Parathyroid adenoma (tissue), 2 donors: ENCODE measurements at regions not wholly inside any gene's neighbourhood (a gene's known extent, or its start where the extent isn't known, plus 50 kb on each side); places are given as distances from the start of the nearest gene placed in this dataset.

Source experiments
- H2AFZ ChIP-seq: fragments of 300-600 bp; sonication (generic); one replicate; pipeline ENCODE4 v1.7.0; 2017; ENCODE audit warnings: antibody characterized with exemption, mild to moderate bottlenecking
- H3K27ac ChIP-seq: fragments of 300-600 bp; sonication (generic); one replicate; pipeline ENCODE4 v1.7.0; 2017
- H3K27me3 ChIP-seq: fragments of 300-600 bp; sonication (generic); one replicate; pipeline ENCODE4 v1.7.0; 2017; ENCODE audit warnings: low read length; ENCODE audit not compliant: control insufficient read depth, insufficient read depth
- H3K36me3 ChIP-seq: fragments of 300-600 bp; sonication (generic); one replicate; pipeline ENCODE4 v1.7.0; 2017; ENCODE audit warnings: low read length; ENCODE audit not compliant: control insufficient read depth, insufficient read depth
- H3K4me1 ChIP-seq: fragments of 300-600 bp; sonication (generic); one replicate; pipeline ENCODE4 v1.7.0; 2017; ENCODE audit warnings: control low read depth
- H3K4me2 ChIP-seq: fragments of 300-600 bp; sonication (generic); one replicate; pipeline ENCODE4 v1.7.0; 2017; ENCODE audit warnings: low read length
- H3K4me3 ChIP-seq: fragments of 300-600 bp; sonication (generic); one replicate; pipeline ENCODE4 v1.7.0; 2017; ENCODE audit warnings: low read depth, low read length
- H3K79me2 ChIP-seq: fragments of 300-600 bp; sonication (generic); one replicate; pipeline ENCODE4 v1.7.0; 2017; ENCODE audit warnings: control low read depth
- H3K9ac ChIP-seq: fragments of 300-600 bp; sonication (generic); one replicate; pipeline ENCODE4 v1.7.0; 2017; ENCODE audit warnings: mild to moderate bottlenecking
- H3K9me3 ChIP-seq: fragments of 300-600 bp; sonication (generic); one replicate; pipeline ENCODE4 v1.7.0; 2017; ENCODE audit warnings: low read length; ENCODE audit not compliant: control insufficient read depth
- TF ChIP-seq, protein P1 (sequence below): fragments of 300-600 bp; sonication (generic); IDR thresholded peaks from one replicate; pipeline ENCODE4 v1.7.0; 2017; ENCODE audit warnings: antibody characterized with exemption, mild to moderate bottlenecking
- donor health status: primary hyperparathyroidism.

DNA sequence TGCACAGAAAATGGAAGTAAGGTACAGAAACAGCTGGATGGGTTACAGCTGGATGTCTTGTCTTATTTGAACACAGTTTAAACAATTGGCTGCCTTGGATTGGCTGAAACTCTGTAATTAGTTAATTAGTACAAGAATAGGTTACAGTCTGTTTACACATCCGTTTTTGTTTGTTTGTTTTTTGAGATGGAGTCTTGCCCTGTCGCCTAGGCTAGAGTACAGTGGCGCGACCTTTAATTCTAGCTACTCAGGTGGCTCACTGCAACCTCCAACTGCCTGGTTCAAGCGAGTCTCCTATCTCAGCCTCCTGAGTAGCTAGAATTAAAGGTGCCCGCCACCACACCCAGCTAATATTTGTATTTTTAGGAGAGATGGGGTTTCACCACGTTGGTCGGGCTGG, 368.7 kb upstream of the KLF4 start:
- no peaks in the 10 kb centered on the region for H3K36me3 ChIP-seq
- TF ChIP-seq, protein P1, sequence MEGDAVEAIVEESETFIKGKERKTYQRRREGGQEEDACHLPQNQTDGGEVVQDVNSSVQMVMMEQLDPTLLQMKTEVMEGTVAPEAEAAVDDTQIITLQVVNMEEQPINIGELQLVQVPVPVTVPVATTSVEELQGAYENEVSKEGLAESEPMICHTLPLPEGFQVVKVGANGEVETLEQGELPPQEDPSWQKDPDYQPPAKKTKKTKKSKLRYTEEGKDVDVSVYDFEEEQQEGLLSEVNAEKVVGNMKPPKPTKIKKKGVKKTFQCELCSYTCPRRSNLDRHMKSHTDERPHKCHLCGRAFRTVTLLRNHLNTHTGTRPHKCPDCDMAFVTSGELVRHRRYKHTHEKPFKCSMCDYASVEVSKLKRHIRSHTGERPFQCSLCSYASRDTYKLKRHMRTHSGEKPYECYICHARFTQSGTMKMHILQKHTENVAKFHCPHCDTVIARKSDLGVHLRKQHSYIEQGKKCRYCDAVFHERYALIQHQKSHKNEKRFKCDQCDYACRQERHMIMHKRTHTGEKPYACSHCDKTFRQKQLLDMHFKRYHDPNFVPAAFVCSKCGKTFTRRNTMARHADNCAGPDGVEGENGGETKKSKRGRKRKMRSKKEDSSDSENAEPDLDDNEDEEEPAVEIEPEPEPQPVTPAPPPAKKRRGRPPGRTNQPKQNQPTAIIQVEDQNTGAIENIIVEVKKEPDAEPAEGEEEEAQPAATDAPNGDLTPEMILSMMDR, result no peak
- no peaks in the 10 kb centered on the region for H3K27me3 ChIP-seq
- no peak overlapping the region for H3K4me3 ChIP-seq
- H3K9ac ChIP-seq, result no peak overlapping the region
- H3K9me3 ChIP-seq, result no peaks in the 10 kb centered on the region
- H3K27ac ChIP-seq, result no peak overlapping the region
- H3K4me1 ChIP-seq, result no peaks in the 10 kb centered on the region
- H3K4me2 ChIP-seq, result no peak overlapping the region
- H3K79me2 ChIP-seq, result no peaks in the 10 kb centered on the region
- H2AFZ ChIP-seq, result no peak overlapping the region

DNA sequence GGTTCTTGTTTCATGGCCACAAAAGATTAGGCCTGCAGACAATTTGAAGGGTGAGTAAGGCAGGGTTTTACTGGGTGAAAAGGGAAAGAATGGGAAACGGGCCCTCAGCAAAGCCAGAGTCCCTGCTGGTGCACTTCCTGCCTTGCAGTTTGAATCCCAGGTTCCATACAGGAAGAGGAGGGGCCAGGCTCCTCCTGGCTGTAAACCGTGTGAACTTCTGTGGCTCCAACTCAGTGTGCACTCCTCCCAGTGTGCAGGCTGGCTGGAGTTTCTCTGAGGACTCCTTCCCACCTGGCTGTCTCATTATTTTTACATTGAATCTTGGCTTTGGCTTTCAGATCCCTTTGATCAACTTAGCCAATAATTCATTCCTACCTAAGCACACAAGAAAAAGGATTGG, 367.1 kb upstream of the KLF4 start:
- Histone ChIP-seq H3K36me3 (no peaks in the 10 kb centered on the region), H3K9me3 (no peaks in the 10 kb centered on the region), H3K4me2 (no peak overlapping the region), H3K4me3 (no peak overlapping the region), H2AFZ (no peak overlapping the region), H3K79me2 (no peaks in the 10 kb centered on the region), H3K27ac (no peak overlapping the region), H3K27me3 (no peaks in the 10 kb centered on the region), H3K9ac (no peak overlapping the region), H3K4me1 (no peaks in the 10 kb centered on the region)
- TF ChIP-seq, protein P1, result no peak

DNA sequence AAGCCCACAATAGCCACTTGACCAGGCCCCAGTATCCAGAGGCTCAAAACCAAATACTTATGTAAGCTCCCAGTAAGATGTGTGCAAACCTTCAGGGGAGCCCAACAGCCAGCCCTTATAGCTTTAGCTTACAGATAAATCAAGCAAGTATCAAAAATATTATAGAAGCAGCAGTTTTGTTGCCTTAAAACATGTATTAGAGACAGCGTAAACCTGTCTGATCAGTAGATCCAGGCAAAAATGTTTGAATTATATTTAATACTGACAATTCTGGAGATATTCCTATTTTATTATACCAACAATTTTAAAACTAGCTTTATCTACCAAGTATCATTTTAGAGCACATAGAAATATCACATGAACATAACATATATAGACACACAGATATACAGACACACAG, 365.6 kb upstream of the KLF4 start:
- Histone ChIP-seq H3K36me3 (no peaks in the 10 kb centered on the region), H3K4me3 (no peak overlapping the region)

GRCh38 chr9:107853461-107853860, 363.9 kb upstream of the KLF4 start:
- Histone ChIP-seq H3K9ac (no peak overlapping the region), H3K4me1 (no peaks in the 10 kb centered on the region), H3K27me3 (no peaks in the 10 kb centered on the region), H3K9me3 (no peaks in the 10 kb centered on the region), H3K4me2 (no peak overlapping the region), H3K4me3 (no peak overlapping the region), H2AFZ (no peak overlapping the region), H3K79me2 (no peaks in the 10 kb centered on the region), H3K27ac (no peak overlapping the region), H3K36me3 (no peaks in the 10 kb centered on the region)
- TF ChIP-seq, protein P1, result no peak

More for the DNA sequence above, 365.6 kb upstream of the KLF4 start:
- Histone ChIP-seq H3K4me2 (no peak overlapping the region), H3K4me1 (no peaks in the 10 kb centered on the region), H3K9ac (no peak overlapping the region), H3K27me3 (no peaks in the 10 kb centered on the region), H2AFZ (no peak overlapping the region), H3K79me2 (no peaks in the 10 kb centered on the region), H3K27ac (no peak overlapping the region), H3K9me3 (no peaks in the 10 kb centered on the region)
- TF ChIP-seq, protein P1, result no peak

GRCh38 chr9:107852891-107853290, 363.3 kb upstream of the KLF4 start:
- H3K27me3 ChIP-seq, result no peaks in the 10 kb centered on the region
- H3K4me1 ChIP-seq, result no peaks in the 10 kb centered on the region
- no peak overlapping the region for H3K27ac ChIP-seq
- H2AFZ ChIP-seq, result no peak overlapping the region
- no peak overlapping the region for H3K4me3 ChIP-seq
- H3K9me3 ChIP-seq, result no peaks in the 10 kb centered on the region
- no peaks in the 10 kb centered on the region for H3K36me3 ChIP-seq
- H3K4me2 ChIP-seq, result no peak overlapping the region
- TF ChIP-seq, protein P1, result no peak
- H3K9ac ChIP-seq, result no peak overlapping the region
- no peaks in the 10 kb centered on the region for H3K79me2 ChIP-seq
